H1 (cell line): ENCODE measurements at regions not wholly inside any gene's neighbourhood (a gene's known extent, or its start where the extent isn't known, plus 50 kb on each side); places are given as distances from the start of the nearest gene placed in this dataset.

Experiments used
- BCL11A ChIP-seq, 2 experiments: IDR thresholded peaks; one replicate each; pipeline ENCODE4 v1.6.1; 2011; ENCODE audit warnings: low read depth in 2 of 2, low read length in 2 of 2, mild to moderate bottlenecking in 2 of 2
- CBX8 ChIP-seq: fragments of 300-800, 300-1000 bp; sonication (generic); IDR thresholded peaks from 2 replicates; pipeline ENCODE4 v1.7.1; 2016; ENCODE audit warnings: low read depth, low read length, borderline replicate concordance
- CHD2 ChIP-seq: IDR thresholded peaks from 2 replicates; pipeline ENCODE4 v1.6.1; 2012; ENCODE audit warnings: low read length, improper control_type of control experiment
- CTBP2 ChIP-seq: IDR thresholded peaks from 2 replicates; pipeline ENCODE4 v1.7.0; 2011; ENCODE audit warnings: borderline replicate concordance, mild to moderate bottlenecking, moderate library complexity, mixed read lengths, low read length; ENCODE audit not compliant: insufficient read depth, insufficient read length
- RBBP5 ChIP-seq: IDR thresholded peaks from 2 replicates; pipeline ENCODE4 v1.7.1; 2012; ENCODE audit warnings: low read depth, mild to moderate bottlenecking, inconsistent platforms, low read length, moderate library complexity, borderline replicate concordance
- SIX5 ChIP-seq: IDR thresholded peaks from 2 replicates; pipeline ENCODE4 v1.6.1; 2011; ENCODE audit warnings: mild to moderate bottlenecking, low read depth, low read length
- SP1 ChIP-seq: IDR thresholded peaks from 2 replicates; pipeline ENCODE4 v1.6.1; 2011; ENCODE audit warnings: low read depth, low read length
- TAF1 ChIP-seq: IDR thresholded peaks from 2 replicates; pipeline ENCODE4 v1.6.1; 2011; ENCODE audit warnings: mild to moderate bottlenecking, low read depth, low read length
- TF ChIP-seq, protein P1 (sequence below): fragments of 300-600 bp; sonication (generic); IDR thresholded peaks from 2 replicates; pipeline ENCODE4 v1.7.1; 2012; ENCODE audit warnings: low read length, moderate library complexity, mild to moderate bottlenecking, inconsistent platforms; ENCODE audit not compliant: insufficient replicate concordance

DNA sequence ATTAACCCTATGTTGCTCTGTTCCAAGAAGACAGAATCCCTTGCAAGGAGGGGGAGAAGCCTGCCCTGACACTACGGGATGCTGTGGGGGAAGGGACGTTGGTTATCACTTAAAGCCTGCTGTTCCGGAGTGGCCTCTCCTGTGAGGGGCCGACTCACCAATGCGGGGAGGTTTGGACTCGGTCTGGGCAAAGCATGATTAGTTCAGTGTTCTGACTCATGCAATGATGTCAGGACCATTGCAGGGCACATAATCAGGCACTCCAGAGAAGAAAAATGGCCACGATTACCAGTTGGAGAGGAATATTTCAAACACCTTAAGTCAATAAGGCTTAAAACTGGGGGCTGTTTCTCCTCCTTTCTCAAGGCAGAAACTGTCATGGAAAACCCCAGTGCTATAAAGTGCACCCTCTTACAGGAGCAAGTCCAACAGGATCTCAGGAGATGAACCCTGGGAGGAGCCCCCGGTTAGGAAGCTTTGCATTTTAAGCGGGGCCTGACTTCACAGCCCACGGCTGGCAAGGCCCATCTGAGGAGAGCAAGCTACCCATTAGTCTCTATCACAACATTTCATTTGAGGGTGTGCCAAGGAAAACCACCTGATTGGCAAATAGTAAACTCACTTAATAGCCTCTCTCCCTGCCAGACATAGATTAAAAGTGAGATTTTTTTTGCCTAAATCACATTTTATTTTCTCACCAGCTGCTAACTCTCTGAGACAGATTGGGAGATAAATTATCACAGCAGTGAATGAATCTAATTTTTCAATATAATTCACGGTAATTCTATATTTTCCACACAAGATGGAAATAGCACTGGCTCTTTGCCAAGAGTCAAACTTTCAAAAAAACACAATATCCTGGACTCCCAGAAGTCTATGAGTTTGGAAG, 202.5 kb downstream of the C1orf94 start (continued):
- TF ChIP-seq CTBP2 (no peak), RBBP5 (no peak), SP1 (no peak), SIX5 (no peak), TAF1 (no peak), CBX8 (no peak), CHD2 (no peak), BCL11A (IDR thresholded peaks at IDR 0.05; ENCODE audit: low read depth in 2 of 2, low read length in 2 of 2) (no peak)
- TF ChIP-seq, protein P1, sequence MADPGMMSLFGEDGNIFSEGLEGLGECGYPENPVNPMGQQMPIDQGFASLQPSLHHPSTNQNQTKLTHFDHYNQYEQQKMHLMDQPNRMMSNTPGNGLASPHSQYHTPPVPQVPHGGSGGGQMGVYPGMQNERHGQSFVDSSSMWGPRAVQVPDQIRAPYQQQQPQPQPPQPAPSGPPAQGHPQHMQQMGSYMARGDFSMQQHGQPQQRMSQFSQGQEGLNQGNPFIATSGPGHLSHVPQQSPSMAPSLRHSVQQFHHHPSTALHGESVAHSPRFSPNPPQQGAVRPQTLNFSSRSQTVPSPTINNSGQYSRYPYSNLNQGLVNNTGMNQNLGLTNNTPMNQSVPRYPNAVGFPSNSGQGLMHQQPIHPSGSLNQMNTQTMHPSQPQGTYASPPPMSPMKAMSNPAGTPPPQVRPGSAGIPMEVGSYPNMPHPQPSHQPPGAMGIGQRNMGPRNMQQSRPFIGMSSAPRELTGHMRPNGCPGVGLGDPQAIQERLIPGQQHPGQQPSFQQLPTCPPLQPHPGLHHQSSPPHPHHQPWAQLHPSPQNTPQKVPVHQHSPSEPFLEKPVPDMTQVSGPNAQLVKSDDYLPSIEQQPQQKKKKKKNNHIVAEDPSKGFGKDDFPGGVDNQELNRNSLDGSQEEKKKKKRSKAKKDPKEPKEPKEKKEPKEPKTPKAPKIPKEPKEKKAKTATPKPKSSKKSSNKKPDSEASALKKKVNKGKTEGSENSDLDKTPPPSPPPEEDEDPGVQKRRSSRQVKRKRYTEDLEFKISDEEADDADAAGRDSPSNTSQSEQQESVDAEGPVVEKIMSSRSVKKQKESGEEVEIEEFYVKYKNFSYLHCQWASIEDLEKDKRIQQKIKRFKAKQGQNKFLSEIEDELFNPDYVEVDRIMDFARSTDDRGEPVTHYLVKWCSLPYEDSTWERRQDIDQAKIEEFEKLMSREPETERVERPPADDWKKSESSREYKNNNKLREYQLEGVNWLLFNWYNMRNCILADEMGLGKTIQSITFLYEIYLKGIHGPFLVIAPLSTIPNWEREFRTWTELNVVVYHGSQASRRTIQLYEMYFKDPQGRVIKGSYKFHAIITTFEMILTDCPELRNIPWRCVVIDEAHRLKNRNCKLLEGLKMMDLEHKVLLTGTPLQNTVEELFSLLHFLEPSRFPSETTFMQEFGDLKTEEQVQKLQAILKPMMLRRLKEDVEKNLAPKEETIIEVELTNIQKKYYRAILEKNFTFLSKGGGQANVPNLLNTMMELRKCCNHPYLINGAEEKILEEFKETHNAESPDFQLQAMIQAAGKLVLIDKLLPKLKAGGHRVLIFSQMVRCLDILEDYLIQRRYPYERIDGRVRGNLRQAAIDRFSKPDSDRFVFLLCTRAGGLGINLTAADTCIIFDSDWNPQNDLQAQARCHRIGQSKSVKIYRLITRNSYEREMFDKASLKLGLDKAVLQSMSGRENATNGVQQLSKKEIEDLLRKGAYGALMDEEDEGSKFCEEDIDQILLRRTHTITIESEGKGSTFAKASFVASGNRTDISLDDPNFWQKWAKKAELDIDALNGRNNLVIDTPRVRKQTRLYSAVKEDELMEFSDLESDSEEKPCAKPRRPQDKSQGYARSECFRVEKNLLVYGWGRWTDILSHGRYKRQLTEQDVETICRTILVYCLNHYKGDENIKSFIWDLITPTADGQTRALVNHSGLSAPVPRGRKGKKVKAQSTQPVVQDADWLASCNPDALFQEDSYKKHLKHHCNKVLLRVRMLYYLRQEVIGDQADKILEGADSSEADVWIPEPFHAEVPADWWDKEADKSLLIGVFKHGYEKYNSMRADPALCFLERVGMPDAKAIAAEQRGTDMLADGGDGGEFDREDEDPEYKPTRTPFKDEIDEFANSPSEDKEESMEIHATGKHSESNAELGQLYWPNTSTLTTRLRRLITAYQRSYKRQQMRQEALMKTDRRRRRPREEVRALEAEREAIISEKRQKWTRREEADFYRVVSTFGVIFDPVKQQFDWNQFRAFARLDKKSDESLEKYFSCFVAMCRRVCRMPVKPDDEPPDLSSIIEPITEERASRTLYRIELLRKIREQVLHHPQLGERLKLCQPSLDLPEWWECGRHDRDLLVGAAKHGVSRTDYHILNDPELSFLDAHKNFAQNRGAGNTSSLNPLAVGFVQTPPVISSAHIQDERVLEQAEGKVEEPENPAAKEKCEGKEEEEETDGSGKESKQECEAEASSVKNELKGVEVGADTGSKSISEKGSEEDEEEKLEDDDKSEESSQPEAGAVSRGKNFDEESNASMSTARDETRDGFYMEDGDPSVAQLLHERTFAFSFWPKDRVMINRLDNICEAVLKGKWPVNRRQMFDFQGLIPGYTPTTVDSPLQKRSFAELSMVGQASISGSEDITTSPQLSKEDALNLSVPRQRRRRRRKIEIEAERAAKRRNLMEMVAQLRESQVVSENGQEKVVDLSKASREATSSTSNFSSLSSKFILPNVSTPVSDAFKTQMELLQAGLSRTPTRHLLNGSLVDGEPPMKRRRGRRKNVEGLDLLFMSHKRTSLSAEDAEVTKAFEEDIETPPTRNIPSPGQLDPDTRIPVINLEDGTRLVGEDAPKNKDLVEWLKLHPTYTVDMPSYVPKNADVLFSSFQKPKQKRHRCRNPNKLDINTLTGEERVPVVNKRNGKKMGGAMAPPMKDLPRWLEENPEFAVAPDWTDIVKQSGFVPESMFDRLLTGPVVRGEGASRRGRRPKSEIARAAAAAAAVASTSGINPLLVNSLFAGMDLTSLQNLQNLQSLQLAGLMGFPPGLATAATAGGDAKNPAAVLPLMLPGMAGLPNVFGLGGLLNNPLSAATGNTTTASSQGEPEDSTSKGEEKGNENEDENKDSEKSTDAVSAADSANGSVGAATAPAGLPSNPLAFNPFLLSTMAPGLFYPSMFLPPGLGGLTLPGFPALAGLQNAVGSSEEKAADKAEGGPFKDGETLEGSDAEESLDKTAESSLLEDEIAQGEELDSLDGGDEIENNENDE = no peak
- TF ChIP-seq, all 59 proteins: peak for 0
